Nephron (organoid): ENCODE measurements at regions not wholly inside any gene's neighbourhood (a gene's known extent, or its start where the extent isn't known, plus 50 kb on each side); places are given as distances from the start of the nearest gene placed in this dataset.

Source experiments
- H3K27ac Mint-ChIP-seq, 3 experiments: 2 replicates each; pipeline ENCODE4 v1.8.0; 2020; ENCODE audit warnings: mixed read lengths in 3 of 3, mild to moderate bottlenecking in 2 of 3, moderate library complexity in 1 of 3
- H3K27me3 Mint-ChIP-seq: 2 replicates; pipeline ENCODE4 v1.8.0; 2021; ENCODE audit warnings: low read depth, mild to moderate bottlenecking, moderate library complexity, mixed read lengths
- H3K36me3 Mint-ChIP-seq: 2 replicates; pipeline ENCODE4 v1.8.0; 2020; ENCODE audit warnings: low read depth, mixed read lengths
- H3K4me1 Mint-ChIP-seq: 2 replicates; pipeline ENCODE4 v1.8.0; 2020; ENCODE audit warnings: mixed read lengths
- H3K4me3 Mint-ChIP-seq, 3 experiments: 2 replicates each; pipeline ENCODE4 v1.8.0; 2020; ENCODE audit warnings: mild to moderate bottlenecking in 3 of 3, mixed read lengths in 3 of 3, moderate library complexity in 2 of 3
- H3K9me3 Mint-ChIP-seq: 2 replicates; pipeline ENCODE4 v1.8.0; 2020; ENCODE audit warnings: mixed read lengths
- TF ChIP-seq, protein P1 (sequence below), 3 experiments: fragments of 200-600 bp; sonication (generic); IDR thresholded peaks; one replicate each; pipeline ENCODE4 v1.5.0; 2021; ENCODE audit warnings: antibody characterized with exemption in 3 of 3; ENCODE audit not compliant: unreplicated experiment in 3 of 3

DNA sequence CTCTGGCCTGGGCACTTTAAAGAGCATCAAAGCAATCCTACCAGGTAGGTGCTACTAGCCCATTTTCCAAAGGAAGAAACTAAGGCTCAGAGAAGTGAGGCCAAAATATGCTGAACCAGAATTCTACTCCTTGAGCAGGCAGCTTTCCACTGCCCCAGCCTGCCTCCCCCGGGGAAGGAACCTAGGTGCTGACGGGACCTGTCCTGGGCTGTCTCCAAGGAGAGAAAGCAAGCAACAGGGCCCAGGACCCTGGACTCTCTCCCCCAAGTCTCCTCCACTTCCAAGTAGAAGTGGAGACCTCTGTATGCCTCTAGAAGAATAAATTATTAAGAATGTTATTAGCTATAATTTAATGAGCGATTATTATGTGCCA is 159.5 kb downstream of the MRPL14 start:
- TF ChIP-seq, protein P1, sequence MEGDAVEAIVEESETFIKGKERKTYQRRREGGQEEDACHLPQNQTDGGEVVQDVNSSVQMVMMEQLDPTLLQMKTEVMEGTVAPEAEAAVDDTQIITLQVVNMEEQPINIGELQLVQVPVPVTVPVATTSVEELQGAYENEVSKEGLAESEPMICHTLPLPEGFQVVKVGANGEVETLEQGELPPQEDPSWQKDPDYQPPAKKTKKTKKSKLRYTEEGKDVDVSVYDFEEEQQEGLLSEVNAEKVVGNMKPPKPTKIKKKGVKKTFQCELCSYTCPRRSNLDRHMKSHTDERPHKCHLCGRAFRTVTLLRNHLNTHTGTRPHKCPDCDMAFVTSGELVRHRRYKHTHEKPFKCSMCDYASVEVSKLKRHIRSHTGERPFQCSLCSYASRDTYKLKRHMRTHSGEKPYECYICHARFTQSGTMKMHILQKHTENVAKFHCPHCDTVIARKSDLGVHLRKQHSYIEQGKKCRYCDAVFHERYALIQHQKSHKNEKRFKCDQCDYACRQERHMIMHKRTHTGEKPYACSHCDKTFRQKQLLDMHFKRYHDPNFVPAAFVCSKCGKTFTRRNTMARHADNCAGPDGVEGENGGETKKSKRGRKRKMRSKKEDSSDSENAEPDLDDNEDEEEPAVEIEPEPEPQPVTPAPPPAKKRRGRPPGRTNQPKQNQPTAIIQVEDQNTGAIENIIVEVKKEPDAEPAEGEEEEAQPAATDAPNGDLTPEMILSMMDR (IDR thresholded peaks at IDR 0.05; ENCODE audit: unreplicated experiment in 3 of 3) = no peak
- H3K4me3 Mint-ChIP-seq = no peak overlapping the region
- H3K27me3 Mint-ChIP-seq = peaks cover 19% of the 10 kb centered on the region
- H3K36me3 Mint-ChIP-seq = peaks cover 3% of the 10 kb centered on the region
- peaks cover 20% of the 10 kb centered on the region for H3K4me1 Mint-ChIP-seq
- H3K9me3 Mint-ChIP-seq = no peaks in the 10 kb centered on the region
- no peak overlapping the region for H3K27ac Mint-ChIP-seq

GRCh38 chr6:43966853-43967718 is 160.2 kb downstream of the MRPL14 start:
- Mint-ChIP-seq H3K4me1 (peaks cover 15% of the 10 kb centered on the region), H3K27ac (no peak overlapping the region), H3K9me3 (no peaks in the 10 kb centered on the region), H3K4me3 (no peak overlapping the region), H3K36me3 (peaks cover 3% of the 10 kb centered on the region), H3K27me3 (peaks cover 16% of the 10 kb centered on the region)
- TF ChIP-seq, protein P1 (IDR thresholded peaks at IDR 0.05; ENCODE audit: unreplicated experiment in 3 of 3) = no peak

- no peak overlapping the region for H3K4me3 Mint-ChIP-seq
- H3K4me1 Mint-ChIP-seq = peaks cover 7% of the 10 kb centered on the region
- peaks cover 3% of the 10 kb centered on the region for H3K9me3 Mint-ChIP-seq
- peaks cover 3% of the 10 kb centered on the region for H3K36me3 Mint-ChIP-seq
- TF ChIP-seq, protein P1 (IDR thresholded peaks at IDR 0.05; ENCODE audit: unreplicated experiment in 3 of 3) = no peak
- peaks cover 12% of the 10 kb centered on the region for H3K27me3 Mint-ChIP-seq
- H3K27ac Mint-ChIP-seq = no peak overlapping the region
Measured at GRCh38 chr6:43966374-43966658, 160.9 kb downstream of the MRPL14 start.

DNA sequence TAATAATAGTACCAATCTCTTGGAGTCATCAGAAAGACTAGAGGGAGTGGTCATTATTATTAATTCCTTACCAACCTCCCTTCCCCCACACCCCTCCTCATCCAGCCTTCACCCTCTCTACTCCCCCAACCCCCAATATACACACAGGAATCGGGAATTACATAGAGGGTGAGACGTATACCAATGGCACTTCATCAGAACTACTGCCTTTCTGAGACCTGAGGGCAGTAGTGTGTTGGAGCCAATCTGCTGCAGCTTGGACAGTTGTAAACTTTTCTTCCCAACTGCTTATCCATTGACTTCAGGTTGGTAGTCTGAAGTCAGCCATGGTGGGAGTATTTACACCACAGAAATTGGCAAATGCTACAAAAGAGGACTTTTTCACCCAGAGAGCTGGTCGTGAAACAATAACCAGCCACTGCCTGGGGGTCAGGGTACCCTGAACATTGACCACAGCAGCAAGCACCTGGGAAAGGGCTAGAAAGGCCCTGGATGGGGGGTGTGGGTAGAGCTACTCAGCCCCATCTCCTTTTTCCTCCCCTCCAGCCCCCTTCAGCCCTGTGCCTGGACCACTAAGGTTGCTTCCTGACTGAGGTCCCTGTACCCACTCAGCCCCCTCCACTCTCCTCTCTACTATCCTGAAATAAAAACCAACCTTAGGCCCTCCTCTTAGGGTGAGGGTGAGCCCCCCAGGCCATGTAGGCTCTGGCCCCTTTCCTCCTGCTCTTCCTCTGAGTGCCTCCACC is 161.5 kb downstream of the MRPL14 start:
- peaks cover 3% of the 10 kb centered on the region for H3K9me3 Mint-ChIP-seq
- H3K27ac Mint-ChIP-seq = no peak overlapping the region
- H3K4me1 Mint-ChIP-seq = peaks cover 2% of the 10 kb centered on the region
- H3K27me3 Mint-ChIP-seq = peaks cover 12% of the 10 kb centered on the region
- TF ChIP-seq, protein P1 (IDR thresholded peaks at IDR 0.05; ENCODE audit: unreplicated experiment in 3 of 3) = no peak
- no peak overlapping the region for H3K4me3 Mint-ChIP-seq
- H3K36me3 Mint-ChIP-seq = peaks cover 3% of the 10 kb centered on the region

GRCh38 chr6:43964659-43965570 is 162.3 kb downstream of the MRPL14 start:
- TF ChIP-seq, protein P1 (IDR thresholded peaks at IDR 0.05; ENCODE audit: unreplicated experiment in 3 of 3) = no peak
- Mint-ChIP-seq H3K27me3 (peaks cover 12% of the 10 kb centered on the region), H3K27ac (no peak overlapping the region)

More at GRCh38 chr6:43964659-43965570, 162.3 kb downstream of the MRPL14 start:
- H3K4me3 Mint-ChIP-seq = no peak overlapping the region
- peaks cover 3% of the 10 kb centered on the region for H3K9me3 Mint-ChIP-seq
- no peaks in the 10 kb centered on the region for H3K4me1 Mint-ChIP-seq
- H3K36me3 Mint-ChIP-seq = peaks cover 3% of the 10 kb centered on the region
